ENCODE measurements at regions not wholly inside any gene's neighbourhood (a gene's known extent, or its start where the extent isn't known, plus 50 kb on each side); places are given as distances from the start of the nearest gene placed in this dataset.

DNA sequence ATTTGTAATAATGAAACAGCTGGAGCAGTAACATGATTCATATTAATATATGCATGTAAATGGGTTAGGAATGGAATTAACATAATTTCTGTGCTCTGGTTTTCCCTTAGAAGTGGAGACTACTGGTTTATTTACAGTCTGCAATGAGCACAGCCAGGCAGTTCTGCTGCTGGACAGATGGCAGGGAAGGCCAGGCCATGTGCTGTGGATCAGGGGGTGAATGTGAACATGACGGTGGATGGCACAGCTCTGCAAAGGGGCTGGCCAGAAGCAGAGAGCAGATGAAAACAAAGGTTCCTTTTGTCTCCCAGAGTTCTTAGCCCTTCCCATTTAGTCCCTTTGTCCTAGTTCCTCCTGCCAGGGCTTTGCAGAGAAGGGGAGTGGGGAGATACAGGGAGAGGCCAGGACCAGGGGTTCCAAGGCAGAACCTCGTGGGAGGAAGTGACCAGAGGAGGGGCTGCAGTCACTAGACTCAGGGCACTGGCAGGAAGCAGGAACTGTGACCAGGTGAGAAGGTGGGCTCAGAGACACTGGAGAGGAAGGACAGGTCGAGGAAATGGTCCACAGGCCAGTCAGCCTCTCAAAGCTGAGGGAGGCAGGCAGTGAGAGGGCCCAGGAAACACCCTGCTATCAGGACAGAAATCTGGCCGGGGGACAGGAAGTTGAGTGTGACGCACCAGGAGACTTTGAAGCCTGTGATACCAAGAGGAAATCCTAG lies 112.9 kb upstream of the ATP8B1 start:
- DNase-seq (ENCODE audit: low spot score): no peak

DNA sequence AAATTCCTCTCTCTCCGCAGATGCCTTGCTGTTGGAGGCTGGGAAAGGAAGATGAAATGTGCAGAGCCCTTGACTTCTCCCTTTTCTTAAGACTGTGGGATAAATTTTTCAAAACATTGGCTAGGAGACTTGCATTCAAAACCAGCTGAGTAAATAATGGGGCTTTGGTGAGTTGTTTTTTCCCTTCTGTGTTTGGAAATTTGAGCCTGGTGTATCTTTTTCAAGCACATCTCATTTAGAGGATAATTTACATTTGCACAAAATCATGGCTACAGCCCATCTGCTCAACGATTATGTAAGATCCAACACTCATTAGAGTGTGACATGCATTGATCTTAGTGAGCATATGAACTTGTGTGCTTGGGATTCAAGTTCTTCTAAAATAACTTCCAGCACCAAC lies 112.1 kb upstream of the ATP8B1 start:
- DNase-seq (ENCODE audit: low spot score): no peak

DNA sequence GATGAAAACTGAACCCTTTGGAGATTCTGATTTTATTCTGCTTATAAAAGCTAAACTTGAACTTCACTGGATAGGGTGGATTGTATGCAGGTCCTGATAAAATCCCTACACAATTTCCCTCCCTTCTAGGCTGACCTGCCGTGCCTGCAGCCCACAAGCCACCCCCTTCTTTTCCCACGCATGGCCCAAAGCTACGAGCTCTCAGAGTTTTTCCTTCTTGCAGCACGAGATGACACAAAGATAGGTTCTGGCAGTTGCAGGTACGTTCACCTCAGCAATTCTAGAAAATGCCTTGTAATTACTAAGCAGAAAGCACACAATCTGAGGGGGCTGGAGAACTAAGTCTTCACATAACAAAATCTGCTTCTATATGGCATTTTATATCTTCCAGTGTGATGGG lies 110.6 kb upstream of the ATP8B1 start:
- DNase-seq (ENCODE audit: low spot score): no peak

DNA sequence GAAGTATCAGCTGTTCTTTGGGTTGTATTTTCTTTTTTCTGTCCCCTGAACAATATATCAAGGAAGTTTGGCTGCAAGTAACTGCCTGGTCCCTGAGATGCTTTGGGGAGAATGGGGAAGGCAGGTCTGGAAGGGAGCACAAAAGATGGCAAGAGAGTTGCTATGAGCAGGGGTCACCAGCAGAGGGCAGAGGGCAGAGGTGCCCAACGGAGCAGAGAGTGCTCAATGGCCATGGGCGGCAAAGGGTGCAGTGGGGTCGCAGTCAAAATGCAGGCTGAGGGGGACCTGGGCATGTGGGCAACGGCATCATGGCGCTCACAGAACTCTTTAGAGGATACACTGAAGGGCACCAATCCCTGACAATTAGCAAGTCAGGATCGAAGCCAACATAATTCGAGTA lies 107.7 kb upstream of the ATP8B1 start:
- no peak for DNase-seq (ENCODE audit: low spot score)

DNA sequence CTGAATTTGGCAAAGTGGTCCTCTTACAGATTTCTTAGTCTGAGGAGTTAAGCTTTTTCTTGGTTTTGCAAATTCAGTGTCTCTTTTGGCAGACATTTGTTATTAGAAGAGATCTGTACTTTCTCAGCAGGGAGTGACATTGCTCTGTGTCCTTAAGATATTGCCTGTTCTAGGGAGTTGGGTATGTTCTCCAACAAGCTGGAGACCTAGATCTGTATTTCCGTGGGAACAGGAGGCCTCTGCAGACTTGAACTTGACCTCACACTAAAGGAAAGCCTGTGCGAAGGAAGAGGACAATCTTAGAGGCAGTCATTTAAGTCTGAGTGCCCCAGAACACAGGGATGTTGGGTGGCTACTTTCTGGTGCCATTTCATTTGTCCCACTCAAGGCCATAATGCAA lies 107.0 kb upstream of the ATP8B1 start:
- no peak for DNase-seq (ENCODE audit: low spot score)

DNA sequence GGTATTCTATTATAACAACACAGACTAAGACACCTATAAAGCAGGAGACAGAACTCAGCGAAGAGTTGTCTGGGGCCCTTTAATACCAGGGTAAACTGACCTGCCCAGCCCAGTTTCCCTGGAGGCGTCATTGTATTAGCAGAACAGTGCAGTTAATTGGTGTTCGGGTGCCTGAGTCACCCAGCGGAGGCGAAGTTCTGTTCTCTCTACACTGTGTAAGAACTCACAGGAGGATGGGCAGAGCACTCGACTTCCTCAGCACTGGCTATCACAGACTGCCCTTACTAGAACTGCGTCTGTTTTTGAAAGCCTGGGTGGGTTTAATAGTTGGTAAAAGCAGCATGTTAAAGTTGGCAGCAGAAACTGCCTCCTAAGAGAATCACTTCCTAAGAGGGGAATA lies 106.5 kb upstream of the ATP8B1 start:
- DNase-seq (ENCODE audit: low spot score): no peak

DNA sequence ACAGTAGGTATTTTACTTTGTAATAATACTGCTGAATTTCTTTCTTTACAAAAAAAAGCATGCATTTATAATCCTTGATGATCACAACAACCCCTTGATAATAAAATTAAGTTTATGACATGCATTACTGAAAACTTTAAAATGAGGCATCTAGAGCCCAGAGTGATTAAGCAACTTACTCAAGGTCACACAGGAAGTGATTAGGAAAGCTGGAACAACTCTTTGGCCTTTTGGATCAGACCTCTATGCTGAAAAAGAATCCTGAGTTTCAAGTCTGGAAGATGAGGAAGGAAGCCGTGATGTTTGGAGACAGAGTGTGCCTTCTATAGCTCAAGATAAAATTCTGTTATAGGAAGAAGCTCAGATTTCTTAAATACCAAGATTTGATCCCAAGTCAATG lies 105.0 kb upstream of the ATP8B1 start:
- no peak for DNase-seq (ENCODE audit: low spot score)

DNA sequence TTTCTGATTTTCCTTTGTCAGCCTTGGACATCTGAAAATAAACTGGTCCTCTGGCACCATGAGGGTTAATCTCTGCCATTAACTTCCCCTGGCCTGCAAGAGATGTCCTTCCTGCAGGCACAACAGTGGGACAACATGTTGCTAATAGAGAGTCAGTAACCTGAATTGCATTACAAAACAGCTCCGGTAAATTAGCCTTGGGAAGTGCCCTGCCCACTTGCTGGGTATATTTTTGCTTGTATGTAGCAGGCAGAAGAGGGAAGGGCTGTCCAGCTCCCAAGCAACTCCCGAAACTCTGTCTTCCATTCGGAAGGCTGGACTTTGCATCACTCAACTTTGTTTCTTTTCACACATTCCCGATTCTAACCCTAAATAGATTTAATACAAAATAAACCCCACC lies 104.4 kb upstream of the ATP8B1 start:
- DNase-seq (ENCODE audit: low spot score): no peak

DNA sequence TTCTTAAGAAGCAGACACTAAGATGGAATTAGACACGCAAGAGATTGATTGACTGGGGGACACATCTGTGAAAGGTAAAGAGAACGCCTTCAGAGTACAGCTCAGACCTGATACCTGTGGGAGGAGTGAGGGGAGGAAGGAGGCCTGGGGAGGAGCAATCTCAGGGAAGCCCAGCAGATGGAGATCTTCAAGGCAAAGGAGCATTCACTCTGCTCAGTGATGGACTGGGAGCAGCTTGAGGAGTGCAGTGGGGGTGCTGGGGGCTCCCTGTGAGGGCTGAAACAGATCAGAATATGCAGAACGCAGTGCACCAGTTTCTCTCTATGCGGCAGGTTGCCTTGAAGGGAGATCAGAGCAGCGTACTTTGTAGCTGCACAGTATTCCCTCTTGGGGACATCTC lies 103.7 kb upstream of the ATP8B1 start:
- DNase-seq (ENCODE audit: low spot score): no peak

DNA sequence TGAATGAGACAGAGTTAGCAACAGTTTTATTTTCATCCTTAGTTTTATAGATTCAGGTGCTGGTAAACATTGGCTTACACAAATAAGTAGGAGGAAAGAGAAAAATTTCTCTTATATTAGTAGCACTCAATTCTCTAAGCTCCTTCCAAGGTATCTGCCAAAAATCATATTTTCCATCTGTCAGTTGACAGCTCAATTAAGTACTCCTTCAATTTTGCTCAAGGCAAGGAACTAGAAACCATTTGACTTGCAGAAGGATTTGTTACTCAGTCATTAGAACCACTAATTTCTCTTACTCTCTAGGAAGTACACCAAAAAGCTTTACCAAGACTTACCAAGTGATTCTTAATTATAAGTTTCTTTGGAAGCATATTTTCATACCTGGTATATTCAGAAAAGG lies 101.4 kb upstream of the ATP8B1 start:
- no peak for DNase-seq (ENCODE audit: low spot score)

DNA sequence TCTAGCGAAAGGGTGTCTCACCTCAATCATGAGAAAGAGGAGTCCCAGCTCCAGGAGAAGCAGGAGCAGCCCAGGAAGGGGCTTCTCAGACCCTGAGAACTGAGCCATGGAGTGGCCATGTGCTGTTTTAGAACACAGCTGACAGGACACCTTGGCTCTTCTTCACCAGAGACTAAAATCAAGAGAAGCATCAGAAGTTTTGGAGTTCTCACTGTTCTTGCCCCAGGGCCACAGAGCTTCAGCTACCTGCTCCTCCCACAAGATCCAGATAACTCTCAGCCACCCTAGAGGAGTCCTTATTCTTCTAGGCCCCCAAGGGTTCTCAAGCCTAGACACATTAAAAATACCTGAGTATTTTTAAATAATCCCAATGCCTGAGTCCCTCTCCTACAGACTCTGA lies 99.6 kb upstream of the ATP8B1 start:
- DNase-seq (ENCODE audit: low spot score): no peak

DNA sequence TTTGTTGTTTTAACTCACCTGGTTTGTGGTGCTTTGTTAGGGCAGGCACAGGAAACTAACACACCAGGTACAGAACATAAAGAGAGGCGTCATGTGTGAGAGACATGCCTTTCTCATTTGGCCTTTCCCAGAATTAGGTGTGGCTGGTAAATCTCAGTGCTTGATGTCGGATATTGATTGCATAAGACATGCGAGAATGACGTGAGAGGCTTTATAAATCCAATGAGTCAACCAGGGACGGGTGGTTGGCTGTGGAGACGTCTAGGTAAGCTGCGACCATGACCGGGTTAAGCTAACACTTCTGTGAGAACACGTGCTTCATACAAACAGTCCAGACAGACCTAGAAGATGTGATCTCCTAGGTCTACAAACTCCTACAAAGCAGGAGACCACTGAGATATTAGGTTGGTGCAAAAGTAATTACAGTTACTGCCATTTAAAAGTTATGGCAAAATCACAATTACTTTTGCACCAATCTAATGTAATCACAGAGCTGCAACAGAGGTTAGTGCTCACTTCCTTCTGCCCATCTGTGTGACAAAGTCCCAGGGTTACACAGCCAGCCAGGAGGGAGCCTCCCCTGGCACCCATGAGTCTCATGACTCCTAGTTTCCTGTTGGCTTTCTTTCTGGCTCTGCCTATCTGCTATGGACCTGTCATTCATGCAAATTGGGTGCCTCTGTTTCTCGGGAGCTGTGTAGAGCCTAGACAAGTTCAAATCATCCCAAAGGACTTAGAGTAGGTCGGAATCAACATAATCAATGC lies 98.9 kb upstream of the ATP8B1 start:
- peak; percentile 16 for DNase-seq (ENCODE audit: low spot score)

DNA sequence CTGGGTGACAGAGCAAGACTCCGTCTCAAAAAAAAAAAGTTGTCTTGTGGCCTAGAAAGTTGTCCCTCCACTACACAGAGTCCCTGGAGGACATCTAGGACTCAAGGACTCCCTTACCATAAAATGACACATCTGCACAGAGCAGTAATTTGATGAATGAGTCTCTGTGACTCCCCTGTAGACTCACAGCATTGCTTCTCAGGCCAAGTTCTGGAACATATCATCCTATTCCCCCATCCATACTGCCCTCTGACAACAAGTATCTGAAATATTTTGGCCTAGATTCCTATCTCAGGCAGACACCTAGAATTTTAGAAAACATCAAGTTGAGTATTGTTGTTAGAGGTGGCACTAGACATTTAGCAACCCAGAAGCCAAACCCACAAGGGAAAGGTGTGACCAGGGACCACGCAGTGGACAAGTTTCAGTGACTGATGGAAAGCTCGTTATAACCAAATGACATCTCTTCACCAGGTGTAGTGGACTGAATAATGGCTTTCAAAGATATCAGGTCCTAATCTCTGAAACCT lies 97.9 kb upstream of the ATP8B1 start:
- DNase-seq (ENCODE audit: low spot score): no peak

DNA sequence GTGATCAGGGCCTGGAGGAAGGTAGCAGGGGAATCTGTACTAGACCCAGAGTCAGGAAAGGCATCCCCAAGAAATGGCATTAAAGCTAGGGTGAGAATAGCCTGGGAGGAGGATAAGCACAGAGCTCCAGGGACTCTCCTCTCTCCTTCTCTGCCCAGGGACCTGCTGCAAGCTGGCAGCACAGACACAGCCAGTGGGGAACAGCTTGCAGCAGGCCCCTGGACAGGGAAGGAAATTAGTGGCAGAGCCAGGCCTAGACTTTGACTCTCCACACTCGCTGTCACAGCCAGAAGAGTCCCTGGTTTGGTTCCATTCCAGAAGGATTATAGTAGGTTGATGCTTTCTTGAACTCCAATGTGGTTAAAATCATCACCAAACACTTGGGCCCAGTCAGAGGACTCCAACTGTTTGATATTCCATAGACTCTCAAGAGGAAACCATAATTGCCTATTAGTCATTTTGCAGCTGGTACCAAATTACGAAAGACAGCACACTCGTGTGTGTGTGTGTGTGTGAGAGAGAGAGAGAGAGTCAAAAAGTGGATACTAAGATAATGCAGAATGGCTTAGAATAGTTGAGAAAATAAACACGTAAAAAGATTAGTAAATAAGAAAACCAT lies 95.5 kb upstream of the ATP8B1 start:
- DNase-seq (ENCODE audit: low spot score): no peak

DNA sequence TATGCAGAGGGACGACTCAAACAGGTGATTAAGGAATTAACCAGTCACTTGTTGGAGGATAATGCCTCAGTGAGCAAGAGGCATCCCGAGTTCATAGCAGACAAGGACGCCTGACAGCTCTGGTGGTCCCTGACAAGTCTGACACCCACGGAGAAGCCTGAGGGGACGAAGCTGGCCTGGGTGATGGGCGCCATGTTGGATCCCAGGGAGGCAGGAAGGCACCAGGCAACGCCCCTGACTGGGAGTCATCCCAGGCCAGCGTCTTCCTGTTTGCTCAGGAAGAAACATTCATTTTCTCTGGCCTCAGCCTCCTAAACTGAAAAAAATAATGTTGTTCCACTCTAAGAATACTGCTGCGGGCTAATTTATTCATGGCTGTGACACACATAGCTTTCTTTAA lies 92.1 kb upstream of the ATP8B1 start:
- no peak for DNase-seq (ENCODE audit: low spot score)

DNA sequence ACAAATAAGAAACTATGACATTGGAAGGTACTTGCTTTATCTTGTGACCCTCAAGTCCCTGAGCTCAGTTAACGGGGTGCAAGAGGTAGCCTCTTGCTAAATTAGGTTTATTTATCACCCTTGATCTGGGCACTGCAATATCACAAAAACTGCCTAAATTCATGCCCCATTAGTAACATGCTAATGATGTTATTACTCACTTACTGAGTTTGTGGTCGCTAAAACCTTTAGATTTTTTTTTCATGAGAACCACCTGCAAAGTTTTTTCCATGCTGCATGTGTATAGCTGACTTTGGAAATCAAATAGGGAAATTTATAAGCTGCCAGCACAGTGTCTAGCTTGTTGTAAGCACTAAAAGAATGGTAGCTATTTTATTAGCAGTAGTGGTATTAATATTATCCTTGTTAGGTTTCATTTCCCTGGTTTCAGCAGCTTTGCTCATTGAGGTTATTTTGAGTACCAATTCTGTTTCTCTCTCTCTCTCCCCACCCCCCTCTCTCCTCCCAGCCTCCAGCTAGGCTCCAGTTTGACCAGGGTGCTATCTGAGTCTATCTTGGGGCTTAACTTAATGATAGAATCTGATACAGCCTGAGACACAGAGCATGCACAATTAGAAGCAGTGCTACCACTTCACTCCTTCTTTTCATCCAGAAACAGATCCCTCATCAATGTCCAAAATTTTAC lies 88.7 kb upstream of the ATP8B1 start:
- DNase-seq (ENCODE audit: low spot score): no peak

DNA sequence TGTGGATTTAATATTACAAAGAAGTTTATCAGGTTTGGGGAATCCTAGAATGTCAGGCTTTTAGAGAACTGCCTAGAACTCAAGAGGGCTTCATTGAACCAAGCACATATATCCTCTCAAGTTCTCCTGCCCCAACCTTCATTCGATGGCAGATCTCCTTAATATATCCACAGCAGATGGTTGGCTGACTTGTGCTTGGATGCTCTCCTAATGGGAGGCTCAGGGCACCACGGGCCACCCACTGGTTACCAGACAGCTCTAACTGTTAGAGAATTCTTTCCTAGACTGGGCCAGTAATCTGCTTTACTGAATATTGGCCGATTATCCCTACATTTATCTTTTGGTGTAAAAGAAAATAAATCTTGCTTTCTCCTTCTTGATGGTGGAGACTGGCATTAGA lies 87.2 kb upstream of the ATP8B1 start:
- DNase-seq (ENCODE audit: low spot score): no peak

DNA sequence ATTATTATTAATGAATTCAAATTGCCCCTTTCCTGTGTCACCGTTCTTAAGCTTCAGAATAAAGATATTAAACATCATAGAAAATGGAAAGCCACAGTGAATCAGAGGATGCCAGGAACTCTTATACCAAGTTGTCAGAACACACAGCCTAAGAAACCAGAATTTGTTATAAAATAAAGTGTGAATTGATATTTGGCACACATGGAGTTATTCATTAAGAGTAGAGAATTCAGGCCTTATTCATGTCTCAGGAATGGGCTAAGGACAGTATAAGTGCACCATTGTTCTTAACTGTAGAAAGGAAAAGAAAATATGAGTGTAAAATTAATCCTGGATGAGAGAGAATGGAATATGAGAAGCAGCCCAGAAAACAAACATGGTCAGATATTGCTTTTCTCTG lies 86.7 kb upstream of the ATP8B1 start:
- no peak for DNase-seq (ENCODE audit: low spot score)

DNA sequence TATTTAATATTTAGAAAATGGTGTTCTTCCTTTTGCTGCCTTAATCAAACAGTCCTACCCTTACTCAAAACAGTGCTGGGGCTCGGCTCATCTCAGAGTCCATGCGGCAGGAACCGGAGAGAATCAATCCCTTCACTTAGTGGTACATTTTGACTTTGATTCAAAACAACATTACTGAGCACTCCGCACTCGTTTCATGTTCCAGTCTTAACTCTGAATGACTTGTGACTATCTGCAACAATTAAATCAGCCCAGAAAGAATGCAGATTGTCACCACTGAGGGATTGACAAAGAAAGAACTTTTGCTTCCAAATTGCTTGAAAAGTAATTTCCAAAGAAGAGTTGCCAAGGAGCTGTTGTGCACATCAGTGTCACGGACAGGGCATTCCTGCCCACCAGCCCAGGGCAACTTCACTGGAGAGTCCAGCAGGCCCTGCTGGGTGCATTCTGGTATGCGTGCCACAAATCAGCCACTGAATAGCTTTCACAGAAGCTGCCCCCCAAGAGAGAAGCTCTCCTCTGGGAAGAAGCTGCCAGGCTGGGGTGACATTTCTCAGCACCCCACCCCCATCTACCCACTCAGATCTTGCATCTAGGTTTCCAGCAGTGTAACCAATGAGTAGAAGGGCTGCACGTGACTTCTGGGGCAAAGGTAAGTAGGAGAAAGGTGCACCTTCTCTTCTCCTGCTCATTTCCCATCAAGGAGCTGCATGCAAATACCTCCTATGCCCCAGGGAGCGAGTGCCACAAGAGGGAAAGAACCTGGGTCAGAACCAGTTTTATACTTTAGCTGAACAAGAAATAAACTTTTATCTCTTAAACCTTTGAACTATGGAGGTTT lies 84.6 kb upstream of the ATP8B1 start:
- DNase-seq (ENCODE audit: low spot score): no peak

DNA sequence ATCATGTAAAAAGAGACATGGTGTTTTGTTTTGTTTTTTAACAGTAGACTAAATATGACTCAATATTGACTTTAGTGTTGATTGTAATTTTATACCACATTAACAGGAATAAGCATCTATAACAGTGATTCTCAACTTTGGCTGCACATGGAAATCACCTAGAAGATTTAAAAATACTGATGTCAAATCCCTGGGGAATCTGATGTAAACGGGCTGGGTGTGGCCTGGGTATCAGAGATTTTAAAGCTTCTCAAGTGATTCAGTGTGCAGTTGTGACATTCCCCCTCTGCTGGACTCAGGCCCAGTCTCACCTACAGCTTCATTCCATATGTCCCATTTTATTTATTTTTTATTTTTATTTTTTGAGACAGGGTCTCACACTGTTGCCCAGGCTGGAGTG lies 82.8 kb upstream of the ATP8B1 start:
- DNase-seq (ENCODE audit: low spot score): no peak

DNA sequence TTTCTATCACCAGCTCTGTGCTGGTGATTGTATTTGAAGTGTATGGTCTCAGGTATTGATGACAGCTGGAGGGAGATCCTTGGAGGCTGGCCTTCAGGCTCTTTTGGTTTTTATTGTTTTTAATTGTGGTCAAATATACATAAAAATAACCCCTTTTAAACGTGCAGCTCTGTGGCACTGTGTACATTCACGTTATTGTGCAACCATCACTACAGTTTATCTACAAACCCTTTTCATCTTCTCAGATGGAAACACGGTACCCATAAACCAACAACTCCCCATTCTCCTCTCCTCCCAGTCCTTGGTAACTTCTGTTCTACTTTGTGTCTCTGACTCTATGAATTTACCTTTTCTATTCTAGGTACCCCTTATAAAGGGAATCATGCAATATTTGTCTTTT lies 79.3 kb upstream of the ATP8B1 start:
- DNase-seq (ENCODE audit: low spot score): no peak
